LoVo (cell line): ENCODE measurements at regions not wholly inside any gene's neighbourhood (a gene's known extent, or its start where the extent isn't known, plus 50 kb on each side); places are given as distances from the start of the nearest gene placed in this dataset.

Experiments used
- DNase-seq: peaks from one replicate; pipeline ENCODE4 v3.0.0-alpha.2; 2016; ENCODE audit warnings: low spot score

DNA sequence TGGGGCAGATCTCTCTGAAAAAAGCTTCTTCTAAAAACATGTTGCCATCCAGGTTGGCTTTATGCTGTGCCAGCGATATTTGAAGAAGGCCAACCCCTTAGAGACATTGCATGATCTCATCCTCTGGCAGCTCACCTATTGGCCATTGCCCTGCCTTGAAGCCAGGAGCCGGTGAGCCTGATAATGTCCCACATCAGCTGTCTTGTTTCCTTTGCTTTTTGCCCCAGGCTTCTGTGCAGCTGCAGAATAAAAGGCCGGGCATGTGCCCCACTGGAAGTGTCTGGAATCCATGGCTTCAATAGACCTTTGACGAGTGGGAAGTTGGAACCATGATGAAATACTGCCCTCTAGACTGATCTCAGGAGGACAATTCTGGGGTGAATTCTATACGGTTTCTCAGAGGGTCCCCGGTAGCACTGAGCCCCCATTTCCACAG, 523.5 kb upstream of the ZEB2 start:
- no peak for DNase-seq

DNA sequence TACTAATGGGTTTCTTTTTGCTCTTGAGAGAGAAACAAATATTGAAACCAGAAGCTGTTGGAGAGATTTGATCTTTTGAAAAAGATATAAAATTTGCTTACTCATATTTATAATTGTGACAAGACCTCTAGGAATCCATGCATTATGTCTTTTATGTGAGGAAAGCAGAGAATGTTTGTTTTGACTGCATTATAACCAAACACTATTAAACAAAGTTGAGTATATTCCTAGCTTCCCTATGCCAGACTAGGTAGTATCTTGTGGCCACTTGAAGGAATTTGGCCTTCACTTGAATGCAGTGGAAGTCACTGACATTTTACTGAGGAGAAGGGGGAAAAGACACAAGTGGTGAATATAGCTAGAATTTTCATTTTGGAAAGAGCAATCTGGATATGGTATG, 521.8 kb upstream of the ZEB2 start:
- DNase-seq: no peak

- no peak for DNase-seq
Measured at GRCh38 chr2:145040433-145040832, 520.5 kb upstream of the ZEB2 start.

- DNase-seq: no peak
Measured at GRCh38 chr2:145038041-145038525, 518.2 kb upstream of the ZEB2 start.

DNA sequence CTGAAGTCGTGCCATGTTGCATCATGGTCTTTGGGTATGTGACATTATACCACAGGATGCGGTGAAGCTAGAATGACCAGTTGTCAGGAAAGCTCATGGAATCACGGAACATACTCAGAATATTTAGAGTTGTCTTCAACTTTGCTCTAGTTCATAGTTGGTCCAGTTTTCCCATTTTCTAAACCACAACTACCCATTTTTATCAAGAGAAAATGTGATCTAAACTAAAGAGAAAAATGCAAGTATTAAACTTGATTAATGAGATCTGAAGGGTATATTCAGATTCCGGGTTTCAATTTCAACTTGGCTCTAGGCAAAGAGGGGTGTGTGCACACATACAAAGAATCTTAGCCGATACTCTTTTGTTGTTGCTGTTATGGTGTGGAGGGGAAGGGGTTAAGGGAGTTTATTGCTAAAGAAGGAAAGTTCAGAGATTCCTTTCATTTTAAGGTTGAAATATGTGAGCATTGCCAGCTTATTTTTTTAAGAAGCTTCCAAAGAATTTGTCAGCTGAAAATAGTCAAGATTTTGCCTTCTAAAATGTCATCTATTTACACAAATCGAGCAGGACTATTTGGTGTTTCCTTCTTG, 516.6 kb upstream of the ZEB2 start:
- no peak for DNase-seq

GRCh38 chr2:145034511-145034910, 514.6 kb upstream of the ZEB2 start:
- no peak for DNase-seq

DNA sequence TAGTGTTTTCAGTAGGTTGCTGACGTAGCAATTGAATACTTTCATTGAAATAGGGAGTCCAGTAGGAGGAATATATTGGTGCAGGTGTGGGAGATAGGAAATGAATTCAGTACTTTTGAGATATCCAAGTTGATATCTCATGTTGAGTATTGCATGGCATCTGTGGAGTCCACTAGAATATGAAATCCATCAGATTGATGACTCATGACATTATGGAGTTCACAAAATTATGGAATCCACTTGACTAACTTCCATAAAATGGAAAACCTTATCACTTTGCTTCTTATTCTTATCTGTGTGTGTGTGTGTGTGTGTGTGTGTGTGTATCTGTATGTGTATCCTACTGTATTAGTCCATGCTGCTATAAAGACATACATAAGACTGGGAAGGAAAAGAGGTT, 513.5 kb upstream of the ZEB2 start:
- DNase-seq: no peak

GRCh38 chr2:145032791-145033190, 512.9 kb upstream of the ZEB2 start:
- DNase-seq: no peak

GRCh38 chr2:145029873-145030272, 510.0 kb upstream of the ZEB2 start:
- no peak for DNase-seq

GRCh38 chr2:145029081-145029480, 509.2 kb upstream of the ZEB2 start:
- no peak for DNase-seq

DNA sequence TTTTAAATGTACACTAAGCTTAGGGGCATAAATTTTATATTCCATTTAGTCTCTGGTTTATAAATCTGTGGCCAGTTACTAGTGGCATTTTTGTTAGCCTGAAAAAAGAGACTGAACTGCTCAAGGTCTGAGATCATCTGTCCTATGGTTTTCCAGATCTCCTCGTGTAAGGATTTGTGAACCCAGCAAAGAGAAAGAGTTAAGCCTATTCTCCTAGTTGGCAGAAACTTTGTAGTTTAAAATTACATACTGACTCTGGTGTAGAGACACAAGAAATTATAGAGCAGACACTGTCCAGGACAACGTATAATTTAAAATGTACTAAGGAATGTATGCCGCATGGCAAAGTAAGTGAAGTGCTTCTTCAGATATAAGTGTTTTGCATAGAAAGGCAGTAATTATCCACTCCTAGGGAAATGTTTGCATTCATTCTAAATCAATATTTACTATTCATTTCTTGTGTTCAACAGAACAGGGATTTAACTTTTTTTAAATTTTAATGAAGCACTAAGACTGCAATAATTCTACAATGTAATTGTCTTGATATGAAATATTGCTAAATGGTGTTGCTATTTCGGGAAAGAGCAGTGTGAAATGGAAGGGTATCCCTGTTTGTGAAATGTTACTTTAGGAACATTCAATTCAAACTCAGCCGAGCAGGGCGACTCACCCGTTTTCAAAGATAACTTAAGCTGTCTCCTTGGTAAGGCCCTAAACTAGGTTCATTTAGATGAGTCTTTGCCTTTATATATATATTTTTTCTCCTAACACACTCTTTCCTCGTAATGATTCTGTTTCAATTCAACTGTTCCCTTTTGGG, 508.4 kb upstream of the ZEB2 start:
- DNase-seq: no peak

GRCh38 chr2:145026456-145027455, 506.8 kb upstream of the ZEB2 start:
- peak; percentile 22 for DNase-seq

GRCh38 chr2:145025382-145025781, 505.5 kb upstream of the ZEB2 start:
- no peak for DNase-seq

DNA sequence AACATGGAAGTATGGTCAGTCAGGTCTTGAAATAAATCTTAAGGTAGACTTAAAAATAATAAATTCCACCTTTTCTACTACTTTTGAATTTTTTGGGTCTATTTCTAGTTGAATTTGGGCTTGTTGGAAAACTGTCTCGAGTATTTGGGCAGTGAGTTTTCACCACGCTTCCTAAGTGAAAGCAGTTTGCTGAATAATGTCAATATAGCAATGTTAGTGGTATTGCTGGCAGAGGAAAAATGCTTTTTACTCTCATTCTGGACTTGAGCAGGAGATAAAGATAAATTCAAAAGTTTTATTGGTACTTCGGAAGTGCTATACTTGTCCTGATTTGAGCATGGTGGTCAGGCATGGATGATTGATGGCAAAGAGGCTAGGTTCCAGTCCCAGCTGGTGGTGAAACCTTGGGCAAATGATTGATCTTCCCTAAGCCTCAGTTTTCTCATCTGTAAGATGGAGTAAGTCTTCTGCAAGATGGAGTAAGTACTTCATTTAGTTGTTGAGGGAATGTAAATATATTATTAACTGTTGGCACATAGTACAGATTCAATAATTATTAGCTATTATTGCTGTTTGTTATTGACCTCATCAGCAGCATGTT, 503.5 kb upstream of the ZEB2 start:
- no peak for DNase-seq

DNA sequence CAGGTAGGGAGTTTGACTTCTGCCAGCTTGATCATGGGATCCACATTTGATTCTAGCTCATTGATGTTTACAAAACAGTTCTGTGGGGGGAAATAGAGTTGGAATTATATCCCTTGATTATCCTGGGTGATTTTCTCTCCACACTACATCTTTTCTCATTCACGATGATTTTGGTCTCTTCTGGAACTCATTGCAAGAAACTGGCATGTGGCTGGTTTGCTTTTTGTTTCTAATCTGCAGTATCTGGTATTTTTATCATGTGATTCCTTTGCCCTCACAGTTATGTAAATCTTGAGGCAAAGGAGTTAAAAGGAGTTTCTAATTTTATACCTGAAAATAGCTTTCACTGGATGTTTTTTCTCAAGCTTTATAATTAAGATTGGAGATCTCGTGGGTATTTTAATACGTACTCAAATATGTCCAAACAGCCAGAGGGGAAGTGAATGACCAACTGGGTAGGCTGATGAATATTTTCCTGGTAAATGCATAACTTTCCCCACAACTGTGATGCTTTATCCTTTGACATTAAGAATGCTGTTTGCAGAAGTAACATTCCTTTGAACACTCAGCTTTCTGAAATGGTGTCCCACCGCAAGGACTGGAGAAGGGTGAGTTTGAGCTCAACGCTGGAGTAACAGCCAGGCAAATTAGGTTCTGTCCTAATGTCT, 502.9 kb upstream of the ZEB2 start:
- DNase-seq: no peak

- DNase-seq: no peak
Measured at GRCh38 chr2:145021962-145022665, 502.2 kb upstream of the ZEB2 start.

- DNase-seq: no peak
Measured at GRCh38 chr2:145020694-145021093, 500.8 kb upstream of the ZEB2 start.

DNA sequence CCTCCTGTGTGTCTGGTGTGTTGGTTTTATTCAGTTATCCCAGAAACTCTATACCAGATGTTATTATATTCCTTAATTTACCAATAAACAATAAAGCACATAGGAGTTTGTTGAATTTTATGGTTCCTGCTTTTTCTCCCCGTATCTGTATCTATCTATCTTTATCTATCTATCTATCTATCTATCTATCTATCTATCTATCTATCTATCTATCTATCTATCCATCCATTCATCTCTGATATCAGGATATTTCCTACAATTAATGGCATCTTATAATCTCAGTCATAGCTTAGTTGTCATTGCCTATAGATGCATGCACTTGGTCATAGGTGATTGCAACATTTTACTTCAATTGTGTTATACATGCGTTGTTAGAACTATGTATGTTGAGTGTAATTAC, 500.2 kb upstream of the ZEB2 start:
- DNase-seq: no peak

DNA sequence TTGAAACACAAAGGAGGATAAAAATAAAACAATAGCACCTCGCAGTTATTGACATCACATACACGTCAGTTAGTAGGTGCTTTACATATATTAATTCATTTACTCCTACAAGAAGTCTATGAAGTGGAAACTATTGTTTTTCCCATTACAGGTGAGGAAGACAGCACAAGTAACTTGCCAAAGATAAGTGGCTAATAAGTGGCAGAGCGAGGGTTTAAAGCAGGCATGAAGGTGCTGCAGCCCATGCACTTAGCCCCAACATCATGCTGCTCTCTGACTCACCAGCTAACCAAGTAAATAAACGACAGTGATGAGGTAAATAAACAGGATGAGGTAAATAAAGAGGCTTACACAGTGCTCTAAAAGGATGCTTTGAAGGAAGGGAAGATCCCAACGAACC, 498.6 kb upstream of the ZEB2 start:
- DNase-seq: no peak

GRCh38 chr2:145017149-145017548, 497.2 kb upstream of the ZEB2 start:
- no peak for DNase-seq

- DNase-seq: no peak
Measured at GRCh38 chr2:145016711-145017110, 496.8 kb upstream of the ZEB2 start.
